Astrocyte of the cerebellum (primary cell): ENCODE measurements at regions not wholly inside any gene's neighbourhood (a gene's known extent, or its start where the extent isn't known, plus 50 kb on each side); places are given as distances from the start of the nearest gene placed in this dataset.

Experiments used
- DNase-seq: peaks from one replicate; pipeline ENCODE4 v3.0.0-alpha.2; 2011; ENCODE audit warnings: low read depth
- H3K4me3 ChIP-seq: 2 replicates; pipeline ENCODE4 v1.5.1; 2011; ENCODE audit warnings: mild to moderate bottlenecking, low read depth, low read length, moderate library complexity
- CTCF ChIP-seq: IDR thresholded peaks from 2 replicates; pipeline ENCODE4 v1.5.1; 2012; ENCODE audit warnings: low read length, low read depth, moderate library complexity, mild to moderate bottlenecking; ENCODE audit errors: missing control alignments
- in situ Hi-C: cut with HindIII; loops from 2 replicates; pipeline ENCODE4 v1.10.0; 2017; ENCODE audit warnings: low sequenced_read_pairs

GRCh38 chr3:65238652-65239051 lies 550.9 kb upstream of the ADAMTS9 start:
- DNase-seq, result no peak
- no peak overlapping the region for H3K4me3 ChIP-seq
- TF ChIP-seq CTCF, result no peak
- in situ Hi-C loops, result loop anchor here (25.0 kb wide), 1 partner anchor 701 kb away; no protein-coding TSS in a partner anchor

- in situ Hi-C loops, result loop anchor here (25.0 kb wide), 1 partner anchor 697 kb away; no protein-coding TSS in a partner anchor
- DNase-seq, result no peak
- no peak overlapping the region for H3K4me3 ChIP-seq
- no peak for TF ChIP-seq CTCF
Measured at GRCh38 chr3:65234499-65234898, 546.7 kb upstream of the ADAMTS9 start.

- H3K4me3 ChIP-seq, result no peak overlapping the region
- TF ChIP-seq CTCF, result no peak
- DNase-seq, result no peak
- in situ Hi-C loops, result loop anchor here (25.0 kb wide), 1 partner anchor 696 kb away; no protein-coding TSS in a partner anchor
Measured at GRCh38 chr3:65233561-65233960, 545.8 kb upstream of the ADAMTS9 start.

- no peak for DNase-seq
- no peak for TF ChIP-seq CTCF
- H3K4me3 ChIP-seq, result no peak overlapping the region
- in situ Hi-C loops, result loop anchor here (25.0 kb wide), 1 partner anchor 694 kb away; no protein-coding TSS in a partner anchor
Measured at GRCh38 chr3:65231544-65231943, 543.7 kb upstream of the ADAMTS9 start.

- TF ChIP-seq CTCF, result no peak
- H3K4me3 ChIP-seq, result no peak overlapping the region
- DNase-seq, result no peak
- in situ Hi-C loops, result loop anchor here (25.0 kb wide), 1 partner anchor 693 kb away; no protein-coding TSS in a partner anchor
Measured at GRCh38 chr3:65230261-65231139, 542.7 kb upstream of the ADAMTS9 start.

- in situ Hi-C loops, result loop anchor here (25.0 kb wide), 1 partner anchor 689 kb away; no protein-coding TSS in a partner anchor
- DNase-seq, result no peak
- TF ChIP-seq CTCF, result no peak
- no peak overlapping the region for H3K4me3 ChIP-seq
Measured at GRCh38 chr3:65226287-65226686, 538.5 kb upstream of the ADAMTS9 start.
